ENCODE measurements at regions not wholly inside any gene's neighbourhood (a gene's known extent, or its start where the extent isn't known, plus 50 kb on each side); places are given as distances from the start of the nearest gene placed in this dataset.

GRCh38 chr19:21611659-21612402, 106.4 kb downstream of the ZNF429 start:
- no peak overlapping the region for H3K4me3 ChIP-seq (replicated peaks; ENCODE audit: insufficient read depth, low read length)
- TF ChIP-seq GABPA (IDR thresholded peaks at IDR 0.05; ENCODE audit: low read depth) (no peak), REST (IDR thresholded peaks at IDR 0.05; ENCODE audit: insufficient replicate concordance, low read depth) (no peak), POLR2AphosphoS5 (IDR thresholded peaks at IDR 0.05; ENCODE audit: low read depth) (no peak), CTCF (IDR thresholded peaks at IDR 0.05; ENCODE audit: insufficient read depth, low read length) (no peak), SPI1 (IDR thresholded peaks at IDR 0.05; ENCODE audit: borderline replicate concordance, low read depth) (no peak)
- DNase-seq (ENCODE audit: low read depth in 1 of 2, low spot score in 1 of 2) = no peak
- H3K27me3 ChIP-seq (ENCODE audit: insufficient read depth, poor library complexity, severe bottlenecking) = no peaks in the 10 kb centered on the region
- H3K27ac ChIP-seq (replicated peaks) = no peak overlapping the region

- H3K4me3 ChIP-seq (replicated peaks; ENCODE audit: insufficient read depth, low read length) = no peak overlapping the region
- H3K27me3 ChIP-seq (ENCODE audit: insufficient read depth, poor library complexity, severe bottlenecking) = no peaks in the 10 kb centered on the region
- no peak overlapping the region for H3K27ac ChIP-seq (replicated peaks)
- TF ChIP-seq CTCF (IDR thresholded peaks at IDR 0.05; ENCODE audit: insufficient read depth, low read length) (no peak), SPI1 (IDR thresholded peaks at IDR 0.05; ENCODE audit: borderline replicate concordance, low read depth) (no peak), GABPA (IDR thresholded peaks at IDR 0.05; ENCODE audit: low read depth) (no peak), POLR2AphosphoS5 (IDR thresholded peaks at IDR 0.05; ENCODE audit: low read depth) (no peak), REST (IDR thresholded peaks at IDR 0.05; ENCODE audit: insufficient replicate concordance, low read depth) (no peak)
- DNase-seq (ENCODE audit: low read depth in 1 of 2, low spot score in 1 of 2) = no peak
Observed at GRCh38 chr19:21610787-21611186, 105.4 kb downstream of the ZNF429 start.

- no peak for TF ChIP-seq REST (IDR thresholded peaks at IDR 0.05; ENCODE audit: insufficient replicate concordance, low read depth)
- TF ChIP-seq SPI1 (IDR thresholded peaks at IDR 0.05; ENCODE audit: borderline replicate concordance, low read depth) = no peak
- TF ChIP-seq GABPA (IDR thresholded peaks at IDR 0.05; ENCODE audit: low read depth) = no peak
- no peak for TF ChIP-seq CTCF (IDR thresholded peaks at IDR 0.05; ENCODE audit: insufficient read depth, low read length)
- TF ChIP-seq POLR2AphosphoS5 (IDR thresholded peaks at IDR 0.05; ENCODE audit: low read depth) = no peak
- Histone ChIP-seq H3K27ac (replicated peaks) (no peak overlapping the region), H3K27me3 (ENCODE audit: insufficient read depth, poor library complexity, severe bottlenecking) (no peaks in the 10 kb centered on the region), H3K4me3 (replicated peaks; ENCODE audit: insufficient read depth, low read length) (no peak overlapping the region)
- DNase-seq (ENCODE audit: low read depth in 1 of 2, low spot score in 1 of 2) = no peak
Observed at GRCh38 chr19:21610341-21610740, 104.9 kb downstream of the ZNF429 start.

Measured in HL-60 (cell line).